MCF 10A (cell line): ENCODE measurements at regions not wholly inside any gene's neighbourhood (a gene's known extent, or its start where the extent isn't known, plus 50 kb on each side); places are given as distances from the start of the nearest gene placed in this dataset.
"Not testable (repeated sequence)": the region's sequence is repeated elsewhere in the genome, so short reads cannot be mapped to it uniquely, and the experiment has no call there.

Experiments
- BruUV-seq: library from RNA; stranded (reverse); fragments of 400-500 nt; replicated peaks from 2 replicates; lab custom pipeline; 2021; lab: Mats Ljungman, UMichigan
- CTCF ChIA-PET: fragments of 300-600 bp; sonication (Branson Sonifier 250); formaldehyde crosslinking; extraction: SDS; loops from one replicate; lab custom pipeline; 2021; ENCODE audit warnings: antibody characterized with exemption, inconsistent platforms; lab: Yijun Ruan, JAX
- POLR2A ChIA-PET: fragments of 300-600, 350-650 bp; sonication (Branson Sonifier 250); formaldehyde crosslinking; extraction: SDS; loops from one replicate; lab custom pipeline; 2020; ENCODE audit warnings: antibody characterized with exemption, inconsistent platforms; lab: Yijun Ruan, JAX
- DNase-seq: peaks from one replicate; pipeline ENCODE4 v3.0.0-alpha.2; 2018; ENCODE audit not compliant: unreplicated experiment
- H3K27ac Mint-ChIP-seq: one replicate; pipeline ENCODE4 v1.8.0; 2022; ENCODE audit warnings: mild to moderate bottlenecking, low read depth, mixed read lengths; ENCODE audit not compliant: unreplicated experiment
- H3K27me3 Mint-ChIP-seq: one replicate; pipeline ENCODE4 v1.8.0; 2022; ENCODE audit warnings: mixed read lengths; ENCODE audit not compliant: insufficient read depth, unreplicated experiment
- H3K36me3 Mint-ChIP-seq: one replicate; pipeline ENCODE4 v1.8.0; 2022; ENCODE audit warnings: mild to moderate bottlenecking, moderate library complexity, mixed read lengths; ENCODE audit not compliant: insufficient read depth, unreplicated experiment
- H3K4me1 Mint-ChIP-seq: one replicate; pipeline ENCODE4 v1.8.0; 2022; ENCODE audit warnings: mixed read lengths; ENCODE audit not compliant: insufficient read depth, unreplicated experiment
- H3K4me3 Mint-ChIP-seq: one replicate; pipeline ENCODE4 v1.8.0; 2022; ENCODE audit warnings: mild to moderate bottlenecking, moderate library complexity, mixed read lengths; ENCODE audit not compliant: unreplicated experiment
- H3K9me3 Mint-ChIP-seq: one replicate; pipeline ENCODE4 v1.8.0; 2022; ENCODE audit warnings: mixed read lengths; ENCODE audit not compliant: unreplicated experiment
- CTCF ChIP-seq: fragments of 200-600 bp; IDR thresholded peaks from one replicate; pipeline ENCODE4 v1.8.0; 2022; ENCODE audit warnings: antibody characterized with exemption, mild to moderate bottlenecking; ENCODE audit not compliant: unreplicated experiment
- intact Hi-C: fragments of 100-400 bp; cut with micrococcal nuclease; formaldehyde crosslinking; loops from 2 replicates; pipeline ENCODE4 v1.14.1; 2022

- POLR2A ChIA-PET = interaction anchor here (0.6 to 1.4 kb wide), 2 partner anchors 10 to 1356 kb away, joined by 3 read pairs; no protein-coding TSS in a partner anchor
- H3K27me3 Mint-ChIP-seq = no peaks in the 10 kb centered on the region
- no peaks in the 10 kb centered on the region for H3K9me3 Mint-ChIP-seq
- CTCF ChIA-PET = interaction anchor here (0.7 to 0.9 kb wide), 3 partner anchors 11 to 164 kb away, joined by 3 to 4 read pairs (median 3); no protein-coding TSS in a partner anchor
- peaks cover 10% of the 10 kb centered on the region for H3K4me1 Mint-ChIP-seq
- no peak overlapping the region for H3K4me3 Mint-ChIP-seq
- TF ChIP-seq CTCF = no peak
- BruUV-seq = no TSS peak
- intact Hi-C loops = loop anchor here (5.0 kb wide), 1 partner anchor 162 kb away; no protein-coding TSS in a partner anchor
- no peaks in the 10 kb centered on the region for H3K36me3 Mint-ChIP-seq
- peak; percentile 24 for DNase-seq
- no peak overlapping the region for H3K27ac Mint-ChIP-seq
Measured at GRCh38 chr4:77454858-77455257, 150.8 kb upstream of the CXCL13 start.

GRCh38 chr4:77464100-77464499 is 141.5 kb upstream of the CXCL13 start:
- ChIA-PET CTCF (interaction anchor here (0.5 to 6.7 kb wide), 14 partner anchors 10 to 354 kb away, joined by 3 to 143 read pairs (median 8); partner anchors contain the start of gene CXCL13), POLR2A (interaction anchor here (0.6 to 1.5 kb wide), 2 partner anchors 46 to 154 kb away, joined by 3 to 4 read pairs; no protein-coding TSS in a partner anchor)
- H3K4me3 Mint-ChIP-seq, H3K4me1 Mint-ChIP-seq, H3K27me3 Mint-ChIP-seq, H3K9me3 Mint-ChIP-seq, BruUV-seq, H3K27ac Mint-ChIP-seq, H3K36me3 Mint-ChIP-seq, intact Hi-C loops, DNase-seq: not testable (repeated sequence)

GRCh38 chr4:77465271-77465670 is 140.3 kb upstream of the CXCL13 start:
- Mint-ChIP-seq H3K27ac (no peak overlapping the region), H3K9me3 (no peaks in the 10 kb centered on the region), H3K4me1 (no peaks in the 10 kb centered on the region), H3K27me3 (no peaks in the 10 kb centered on the region), H3K36me3 (no peaks in the 10 kb centered on the region), H3K4me3 (no peak overlapping the region)
- BruUV-seq = no TSS peak
- TF ChIP-seq CTCF = peak; percentile 61
- ChIA-PET POLR2A (interaction anchor here (0.8 to 2.0 kb wide), 6 partner anchors 10 to 232 kb away, joined by 3 to 5 read pairs (median 3); no protein-coding TSS in a partner anchor), CTCF (interaction anchor here (0.5 to 6.7 kb wide), 29 partner anchors 9 to 352 kb away, joined by 3 to 143 read pairs (median 5); partner anchors contain the start of gene CXCL13)
- DNase-seq = peak; percentile 45
- intact Hi-C loops = loop anchor here (1.0 kb wide), 3 partner anchors 136 to 233 kb away; no protein-coding TSS in a partner anchor

- intact Hi-C loops = no loop called here
- DNase-seq = no peak
Measured at GRCh38 chr4:77466430-77466829, 139.2 kb upstream of the CXCL13 start.

More at GRCh38 chr4:77466430-77466829, 139.2 kb upstream of the CXCL13 start:
- Mint-ChIP-seq H3K36me3 (no peaks in the 10 kb centered on the region), H3K27me3 (no peaks in the 10 kb centered on the region), H3K4me1 (no peaks in the 10 kb centered on the region), H3K9me3 (no peaks in the 10 kb centered on the region), H3K4me3 (no peak overlapping the region), H3K27ac (no peak overlapping the region)
- ChIA-PET CTCF (interaction anchor here (0.7 to 6.7 kb wide), 13 partner anchors 11 to 359 kb away, joined by 3 to 143 read pairs (median 5); partner anchors contain the start of gene CXCL13), POLR2A (interaction anchor here (2.0 kb wide), 1 partner anchor 135 kb away, joined by 5 read pairs; no protein-coding TSS in a partner anchor)
- no TSS peak for BruUV-seq
- no peak for TF ChIP-seq CTCF
